Esophagus squamous epithelium (tissue), 4 donors: ENCODE measurements at regions not wholly inside any gene's neighbourhood (a gene's known extent, or its start where the extent isn't known, plus 50 kb on each side); places are given as distances from the start of the nearest gene placed in this dataset.

ENCODE experiments used
- POLR2A ChIP-seq, 4 donors: fragments of 450-650 bp; IDR thresholded peaks; one replicate each; pipeline ENCODE4 v1.6.1; 2017; ENCODE audit warnings: antibody characterized with exemption in 4 of 4, mild to moderate bottlenecking in 4 of 4, moderate library complexity in 3 of 4
- TF ChIP-seq, protein P1 (sequence below), 6 experiments: fragments of 450-650 bp in 4 of 6; fragments of 200-600 bp in 2 of 6; sonication (generic) in 2 of 6; IDR thresholded peaks; one replicate each; pipeline ENCODE4 v1.5.1; 2016 to 2019; ENCODE audit warnings: antibody characterized with exemption in 6 of 6, mild to moderate bottlenecking in 4 of 6, moderate library complexity in 4 of 6

DNA sequence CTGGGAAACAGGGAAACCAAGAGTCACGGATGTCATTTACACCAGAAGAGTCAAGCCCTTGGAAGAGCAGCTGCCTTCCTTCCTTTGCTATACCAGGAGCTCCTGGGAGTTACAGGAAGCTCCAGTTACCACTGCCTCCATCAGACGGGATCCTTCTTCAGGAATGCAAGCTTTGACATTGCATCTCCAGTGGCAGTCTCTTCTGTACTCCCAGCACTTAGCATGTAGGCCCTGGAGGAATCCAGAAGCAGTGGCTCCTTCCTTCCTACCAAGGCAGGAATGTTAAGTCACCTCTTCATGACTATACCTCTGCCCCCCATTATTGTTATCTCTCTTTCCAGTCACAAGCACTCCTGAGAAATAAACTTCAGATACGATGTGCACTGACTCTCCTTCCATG is 836.0 kb downstream of the MAFB start:
- TF ChIP-seq, protein P1, sequence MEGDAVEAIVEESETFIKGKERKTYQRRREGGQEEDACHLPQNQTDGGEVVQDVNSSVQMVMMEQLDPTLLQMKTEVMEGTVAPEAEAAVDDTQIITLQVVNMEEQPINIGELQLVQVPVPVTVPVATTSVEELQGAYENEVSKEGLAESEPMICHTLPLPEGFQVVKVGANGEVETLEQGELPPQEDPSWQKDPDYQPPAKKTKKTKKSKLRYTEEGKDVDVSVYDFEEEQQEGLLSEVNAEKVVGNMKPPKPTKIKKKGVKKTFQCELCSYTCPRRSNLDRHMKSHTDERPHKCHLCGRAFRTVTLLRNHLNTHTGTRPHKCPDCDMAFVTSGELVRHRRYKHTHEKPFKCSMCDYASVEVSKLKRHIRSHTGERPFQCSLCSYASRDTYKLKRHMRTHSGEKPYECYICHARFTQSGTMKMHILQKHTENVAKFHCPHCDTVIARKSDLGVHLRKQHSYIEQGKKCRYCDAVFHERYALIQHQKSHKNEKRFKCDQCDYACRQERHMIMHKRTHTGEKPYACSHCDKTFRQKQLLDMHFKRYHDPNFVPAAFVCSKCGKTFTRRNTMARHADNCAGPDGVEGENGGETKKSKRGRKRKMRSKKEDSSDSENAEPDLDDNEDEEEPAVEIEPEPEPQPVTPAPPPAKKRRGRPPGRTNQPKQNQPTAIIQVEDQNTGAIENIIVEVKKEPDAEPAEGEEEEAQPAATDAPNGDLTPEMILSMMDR (IDR thresholded peaks at IDR 0.05) = no peak
- TF ChIP-seq POLR2A (IDR thresholded peaks at IDR 0.05) = no peak
